ENCODE measurements at regions not wholly inside any gene's neighbourhood (a gene's known extent, or its start where the extent isn't known, plus 50 kb on each side); places are given as distances from the start of the nearest gene placed in this dataset.
"Not testable (repeated sequence)": the region's sequence is repeated elsewhere in the genome, so short reads cannot be mapped to it uniquely, and the experiment has no call there.

DNA sequence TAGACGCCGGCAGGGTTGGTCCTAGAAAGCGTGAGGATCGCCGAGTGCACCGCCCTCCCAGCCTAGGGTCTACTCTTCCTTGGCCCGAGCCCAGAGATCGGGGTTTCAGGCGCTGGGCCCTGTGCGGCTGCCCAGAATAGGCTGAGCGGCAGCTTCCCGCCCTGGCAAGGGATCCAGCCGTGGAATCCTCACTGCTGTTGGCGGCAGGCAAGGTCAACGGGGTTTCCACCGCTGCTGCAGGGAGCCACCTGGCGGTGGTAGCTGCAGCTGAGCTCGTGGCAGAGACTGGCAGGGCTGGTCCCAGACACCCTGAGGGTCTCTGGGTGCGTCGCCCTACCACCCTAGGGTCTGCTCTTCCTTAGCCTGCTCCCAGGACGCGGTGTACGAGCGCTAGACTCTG, 583.1 kb downstream of the TUBA3C start:
- not testable (repeated sequence) for H3K36me3 Mint-ChIP-seq (ENCODE audit: low read depth); H3K27ac Mint-ChIP-seq; H3K27me3 Mint-ChIP-seq (ENCODE audit: low read depth); H3K4me3 Mint-ChIP-seq; H3K4me1 Mint-ChIP-seq (ENCODE audit: low read depth)
- peaks cover 16% of the 10 kb centered on the region for H3K9me3 Mint-ChIP-seq

DNA sequence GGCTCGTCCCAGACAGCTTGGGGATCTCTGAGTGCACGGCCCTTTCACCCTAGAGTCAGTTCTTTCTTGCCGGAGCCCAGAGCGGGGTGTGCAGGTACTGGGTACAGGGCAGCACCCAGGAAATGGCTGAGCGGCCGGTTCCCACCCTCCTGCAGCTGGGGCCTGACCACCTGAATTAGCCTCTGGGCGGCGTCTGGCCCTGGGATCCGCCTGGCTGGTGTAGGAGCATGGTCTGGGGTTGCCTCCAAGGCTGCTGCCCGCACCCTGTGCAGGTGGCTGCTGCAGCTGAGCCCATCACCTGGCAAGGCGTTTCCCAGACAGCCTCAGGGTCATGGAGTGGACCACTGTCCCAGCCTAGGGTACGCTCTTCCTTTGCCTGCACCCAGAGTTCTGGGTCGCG, 583.7 kb downstream of the TUBA3C start:
- H3K27ac Mint-ChIP-seq; H3K4me1 Mint-ChIP-seq (ENCODE audit: low read depth); H3K27me3 Mint-ChIP-seq (ENCODE audit: low read depth); H3K4me3 Mint-ChIP-seq; H3K36me3 Mint-ChIP-seq (ENCODE audit: low read depth): not testable (repeated sequence)
- peaks cover 16% of the 10 kb centered on the region for H3K9me3 Mint-ChIP-seq

DNA sequence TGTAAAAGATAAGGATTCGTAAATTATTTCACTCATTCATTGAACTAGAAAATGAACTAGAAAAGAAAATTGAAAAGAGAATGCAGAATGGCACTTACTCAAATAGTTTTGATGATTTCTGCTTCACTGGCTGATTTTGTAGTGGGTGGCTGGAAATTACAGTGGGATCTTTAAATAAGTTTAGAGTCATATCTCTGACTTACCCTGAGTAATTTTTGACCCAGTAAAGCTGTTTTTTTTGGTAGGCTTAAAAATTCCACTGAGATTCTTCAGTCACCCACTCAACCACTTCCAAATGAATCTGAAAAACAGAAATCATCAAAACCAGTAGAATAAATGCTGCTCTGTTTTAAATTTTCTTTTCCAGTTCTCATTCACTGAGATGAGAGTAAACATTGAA, 604.5 kb downstream of the TUBA3C start:
- not testable (repeated sequence) for H3K4me1 Mint-ChIP-seq (ENCODE audit: low read depth); H3K36me3 Mint-ChIP-seq (ENCODE audit: low read depth); H3K27me3 Mint-ChIP-seq (ENCODE audit: low read depth); H3K27ac Mint-ChIP-seq; H3K4me3 Mint-ChIP-seq; H3K9me3 Mint-ChIP-seq

DNA sequence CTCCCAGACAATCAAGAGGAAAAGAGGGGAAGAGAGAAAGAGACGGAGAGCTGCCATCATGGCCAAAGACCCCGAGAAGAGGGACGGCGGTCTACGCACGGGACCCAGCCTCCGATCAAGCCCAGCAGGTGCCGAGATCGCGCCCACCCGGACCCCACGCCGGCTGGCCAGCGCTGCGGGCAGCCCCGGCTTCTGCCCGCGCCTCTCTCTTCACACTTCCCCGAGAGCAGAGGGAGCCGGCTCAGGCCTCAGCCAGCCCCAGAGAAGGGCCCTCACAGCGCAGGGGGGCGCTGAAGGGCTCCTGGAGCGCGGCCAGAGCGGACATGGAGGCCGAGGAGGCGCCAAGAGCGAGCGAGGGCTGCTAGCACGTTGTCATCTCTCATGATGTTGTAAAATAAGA, 613.7 kb downstream of the TUBA3C start:
- not testable (repeated sequence) for H3K4me3 Mint-ChIP-seq; H3K36me3 Mint-ChIP-seq (ENCODE audit: low read depth); H3K4me1 Mint-ChIP-seq (ENCODE audit: low read depth); H3K9me3 Mint-ChIP-seq; H3K27ac Mint-ChIP-seq; H3K27me3 Mint-ChIP-seq (ENCODE audit: low read depth)

Data from T-helper 1 cell treated with Interleukin-12 subunit alpha and Interleukin-12 subunit beta and Interleukin-4 antibody, amounts not matched to agents 30 μg/mL and 1 μg/mL, for 36 hours (primary cell).